VCaP (cell line): ENCODE measurements at regions not wholly inside any gene's neighbourhood (a gene's known extent, or its start where the extent isn't known, plus 50 kb on each side); places are given as distances from the start of the nearest gene placed in this dataset.
A peak's percentile ranks its signal among the peaks of the same experiment; 100 is the strongest.

ENCODE experiments used
- H3K27ac ChIP-seq: fragments of 450-650 bp; 2 replicates; pipeline ENCODE4 v1.5.1; 2017
- CTCF ChIP-seq: fragments of 450-650 bp; conservative IDR thresholded peaks from 2 replicates; pipeline ENCODE4 v1.5.1; 2017; ENCODE audit warnings: mild to moderate bottlenecking, moderate library complexity

- TF ChIP-seq CTCF: no peak
- no peak overlapping the region for H3K27ac ChIP-seq
Observed at GRCh38 chr2:176598351-176598750, 329.1 kb downstream of the MTX2 start.

- H3K27ac ChIP-seq: no peak overlapping the region
- TF ChIP-seq CTCF: no peak
Observed at GRCh38 chr2:176599796-176600485, 330.7 kb downstream of the MTX2 start.

- no peak overlapping the region for H3K27ac ChIP-seq
- TF ChIP-seq CTCF: no peak
Observed at GRCh38 chr2:176601066-176601465, 331.8 kb downstream of the MTX2 start.

GRCh38 chr2:176612036-176612435 lies 342.8 kb downstream of the MTX2 start:
- H3K27ac ChIP-seq: peak overlapping the region; percentile 40; the same call in 1 of the 2 replicates
- no peak for TF ChIP-seq CTCF

GRCh38 chr2:176612736-176613135 lies 343.5 kb downstream of the MTX2 start:
- H3K27ac ChIP-seq: peak overlapping the region; percentile 40
- no peak for TF ChIP-seq CTCF

GRCh38 chr2:176613323-176613987 lies 344.2 kb downstream of the MTX2 start:
- TF ChIP-seq CTCF: no peak
- H3K27ac ChIP-seq: peak overlapping the region; percentile 40

- H3K27ac ChIP-seq: no peak overlapping the region; the same call in 1 of the 2 replicates
- no peak for TF ChIP-seq CTCF
Observed at GRCh38 chr2:176614049-176614448, 344.8 kb downstream of the MTX2 start.
